T follicular helper cell (primary cell): ENCODE measurements at regions not wholly inside any gene's neighbourhood (a gene's known extent, or its start where the extent isn't known, plus 50 kb on each side); places are given as distances from the start of the nearest gene placed in this dataset.
"Not testable (repeated sequence)": the region's sequence is repeated elsewhere in the genome, so short reads cannot be mapped to it uniquely, and the experiment has no call there.

Experiments
- DNase-seq: peaks from one replicate; pipeline ENCODE4 v3.0.0-alpha.2; 2020; ENCODE audit warnings: low read depth

DNA sequence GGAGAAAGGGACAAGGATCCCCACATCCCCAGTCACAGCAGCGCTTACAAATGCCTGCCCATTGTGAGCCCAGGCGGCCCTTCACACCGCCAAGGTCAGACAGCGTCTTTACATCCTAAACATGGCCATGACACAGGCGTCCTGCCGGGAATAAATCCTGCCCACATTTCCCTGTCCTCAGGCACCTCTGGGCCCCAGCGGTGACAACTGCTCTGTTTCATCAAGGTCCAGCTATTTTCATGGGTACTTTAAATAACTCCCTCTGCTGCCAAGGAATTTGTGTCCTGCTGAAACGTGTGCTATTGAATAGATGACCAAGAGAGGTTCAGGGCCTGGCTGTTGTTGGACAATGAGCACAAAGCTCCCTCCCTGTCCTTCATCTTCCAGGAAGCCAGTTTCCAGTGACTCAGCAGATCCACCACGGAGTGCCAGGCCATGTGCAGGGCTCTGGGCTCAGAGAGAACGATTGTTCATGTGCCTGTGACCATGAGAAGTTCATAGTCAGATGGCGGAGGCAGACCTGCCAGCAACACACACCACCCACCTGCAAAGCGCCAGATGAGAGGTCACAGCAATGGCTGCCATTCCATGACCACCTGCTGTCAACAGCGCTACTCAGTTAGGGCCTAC, 195.8 kb downstream of the MATN1 start:
- no peak for DNase-seq

DNA sequence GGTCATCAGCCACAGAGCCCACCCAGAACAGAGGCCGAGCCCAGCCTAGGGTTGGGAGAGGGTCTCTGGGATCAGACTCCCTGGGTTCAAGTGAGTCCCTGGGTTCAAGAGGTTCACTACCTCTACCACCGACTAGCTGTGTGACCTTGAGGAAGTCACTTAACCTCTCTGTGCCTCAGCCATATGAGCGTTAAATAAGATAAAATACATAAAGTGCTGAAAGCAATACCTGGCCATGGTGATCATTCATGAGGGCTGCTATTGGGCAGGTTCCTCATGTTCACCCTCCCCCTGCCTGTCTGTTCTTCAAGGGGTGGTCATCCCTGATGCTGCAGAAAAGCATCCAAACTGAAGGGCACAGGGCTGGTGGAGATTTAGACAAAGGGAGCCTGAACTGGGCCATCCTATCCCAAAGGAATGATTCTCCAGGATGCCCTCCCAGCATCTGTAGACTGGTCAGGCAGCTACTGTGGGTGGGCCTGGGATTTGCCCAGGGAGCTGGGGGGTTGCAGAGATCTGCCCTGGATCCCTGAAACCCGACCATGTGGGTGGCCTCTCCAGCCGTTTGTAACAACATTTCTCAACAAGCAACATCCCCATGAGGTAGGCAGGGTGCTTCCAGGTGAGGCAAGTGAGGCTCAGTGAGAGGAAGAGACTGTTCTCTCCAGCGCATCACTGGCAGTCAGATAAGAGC, 196.6 kb downstream of the MATN1 start:
- DNase-seq, result no peak

DNA sequence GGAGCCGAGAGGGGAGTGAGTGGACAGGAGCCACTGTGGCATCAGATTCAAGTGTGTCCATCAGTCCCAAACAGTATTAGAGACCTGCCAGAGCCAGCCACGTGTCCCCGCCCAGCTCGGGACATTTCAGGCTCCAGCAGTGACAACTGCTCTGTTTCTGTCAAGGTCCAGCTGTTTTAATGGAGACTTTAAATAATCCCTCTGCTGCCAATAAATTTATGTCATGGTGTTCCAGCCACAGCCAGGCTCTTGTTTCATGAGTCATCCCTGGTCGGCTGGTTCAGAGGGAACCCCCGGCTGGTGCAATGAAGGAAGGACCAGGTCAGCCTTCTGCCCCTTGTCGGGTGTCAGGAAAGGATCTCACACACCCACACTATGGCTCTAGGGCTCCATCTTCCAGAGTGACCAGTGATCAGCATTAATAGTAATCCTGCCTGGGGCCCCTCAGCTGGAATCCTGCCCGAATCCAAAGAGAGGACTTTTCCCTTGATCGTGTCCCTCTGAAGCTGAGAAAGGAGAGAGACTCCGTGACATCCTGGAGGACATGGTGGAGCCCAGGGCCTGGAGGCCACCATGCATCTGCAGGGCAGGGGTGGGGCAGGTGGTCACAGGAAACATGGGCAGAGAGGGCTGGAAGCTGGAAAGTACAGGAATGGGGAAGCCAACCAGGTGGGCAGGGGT, 197.3 kb downstream of the MATN1 start:
- DNase-seq, result no peak

DNA sequence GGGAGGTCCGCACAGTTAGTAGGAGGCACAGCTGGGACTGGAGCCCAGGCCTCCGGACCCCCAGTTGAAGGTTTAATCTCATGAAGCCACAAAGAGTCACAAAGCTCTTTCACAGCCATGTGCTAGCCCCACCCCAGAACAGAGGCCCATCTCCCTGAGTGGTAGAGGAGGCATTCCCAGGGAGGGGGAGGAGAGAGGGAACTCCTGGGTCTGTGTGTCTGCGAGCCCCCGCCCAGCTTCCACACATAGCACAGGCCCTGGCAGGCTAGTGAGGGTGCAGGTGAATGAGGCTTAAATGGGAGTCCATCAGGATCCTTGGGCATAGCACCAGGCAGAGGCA, 197.8 kb downstream of the MATN1 start:
- DNase-seq, result no peak

DNA sequence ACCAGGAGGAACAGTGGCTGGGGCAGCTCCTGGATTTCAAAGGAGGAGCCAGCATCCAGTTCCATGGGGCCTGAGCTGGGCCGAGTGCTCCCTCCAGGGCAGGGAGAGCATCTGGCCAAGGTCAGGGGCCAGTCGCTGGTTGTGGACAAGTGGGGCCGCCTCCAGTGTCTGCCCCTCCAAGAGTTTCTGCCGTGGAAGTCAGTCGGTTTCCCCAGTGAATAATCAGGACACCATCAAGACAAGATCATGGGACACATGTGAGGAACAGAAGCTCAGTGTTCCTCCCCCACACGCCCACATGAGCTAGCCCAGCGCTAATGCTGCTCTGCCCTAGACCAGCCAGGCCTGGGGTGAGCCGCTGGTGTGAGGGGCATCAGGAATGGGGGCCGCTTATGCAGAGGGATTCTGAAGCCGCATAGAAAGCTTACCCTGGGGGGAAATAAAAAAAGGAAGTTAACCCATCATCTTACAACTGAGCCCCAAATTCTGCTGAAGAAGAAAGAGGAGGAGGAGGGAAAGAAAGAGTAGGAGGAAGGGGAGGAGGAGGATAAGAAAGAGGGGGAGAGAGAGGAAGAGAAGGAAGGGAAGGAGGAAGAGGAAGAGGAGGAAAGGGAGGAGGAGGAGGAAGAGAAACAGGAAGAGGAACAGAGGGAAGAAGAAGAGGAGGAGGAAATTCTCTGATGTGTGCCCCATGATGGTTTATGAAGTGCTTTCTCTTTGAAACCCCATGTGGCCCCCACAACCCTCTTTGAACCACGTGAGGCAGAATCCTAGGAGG, 198.4 kb downstream of the MATN1 start:
- DNase-seq, result no peak

DNA sequence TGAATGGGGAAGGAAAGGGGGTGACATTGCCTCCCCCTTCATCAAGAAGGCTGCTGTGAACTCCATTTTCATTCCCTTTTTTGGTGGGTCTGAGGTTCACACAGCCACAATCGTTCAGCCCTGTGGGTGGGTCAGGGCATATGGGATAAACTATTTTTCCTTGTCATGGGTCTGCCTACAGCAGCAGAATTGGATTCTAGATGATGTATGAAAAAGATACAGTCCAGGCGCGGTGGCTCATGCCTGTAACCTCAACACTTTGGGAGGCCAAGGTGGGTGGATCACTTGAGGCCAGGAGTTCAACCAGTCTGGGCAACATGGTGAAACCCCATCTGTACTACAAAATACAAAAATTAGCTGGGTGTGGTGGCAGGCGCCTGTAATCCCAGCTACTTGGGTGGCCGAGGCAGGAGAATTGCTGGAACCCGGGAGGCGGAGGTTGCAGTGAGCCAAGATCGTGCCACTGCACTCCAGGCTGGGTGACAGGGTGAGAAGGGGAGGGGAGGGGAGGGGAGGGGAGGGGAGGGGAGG, 199.3 kb downstream of the MATN1 start:
- not testable (repeated sequence) for DNase-seq

DNA sequence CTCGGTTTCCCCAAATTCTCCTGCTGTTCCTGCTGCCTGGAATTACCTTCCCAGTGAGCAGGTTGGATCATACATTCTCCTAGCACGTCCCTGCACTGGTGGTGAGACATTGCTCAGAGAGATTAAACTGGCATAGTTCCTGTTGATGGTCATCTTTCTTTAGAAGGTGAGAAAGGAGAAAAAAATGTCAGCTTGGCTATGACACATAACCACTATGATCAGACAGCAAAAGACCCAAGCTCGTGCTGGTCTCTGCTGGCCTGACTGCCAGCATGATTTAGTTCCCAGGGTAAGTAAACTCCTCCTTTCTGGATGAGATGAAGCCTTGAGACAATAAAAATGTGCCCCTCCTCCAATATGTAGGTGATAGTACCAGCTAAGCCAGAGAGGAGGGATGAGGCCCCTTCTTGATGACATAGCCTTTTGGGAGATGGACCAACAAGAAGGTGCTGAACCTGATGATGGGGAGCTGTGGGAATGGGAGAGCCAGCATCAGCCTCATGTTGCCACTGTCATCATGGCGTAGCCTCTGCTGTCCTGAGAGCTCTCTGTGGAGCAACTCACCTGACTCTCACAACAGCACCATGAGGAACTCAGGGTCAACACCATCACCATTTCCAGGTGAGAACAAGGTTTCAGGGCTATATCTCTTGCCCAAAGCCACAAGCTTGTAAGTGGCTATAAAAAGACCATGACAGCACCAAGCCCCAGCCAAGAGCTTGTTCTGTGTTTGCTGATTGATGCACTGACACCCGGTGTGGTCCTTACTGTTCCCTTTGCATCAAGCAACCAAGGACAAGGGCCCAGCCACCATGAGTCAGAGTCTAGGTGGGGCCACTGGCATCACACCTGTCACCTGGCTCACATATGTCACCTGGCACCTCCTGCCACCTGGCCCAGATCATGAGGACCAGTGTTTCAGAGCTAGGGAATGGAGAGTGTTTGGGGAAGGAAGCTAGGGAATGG, 200.0 kb downstream of the MATN1 start:
- no peak for DNase-seq

DNA sequence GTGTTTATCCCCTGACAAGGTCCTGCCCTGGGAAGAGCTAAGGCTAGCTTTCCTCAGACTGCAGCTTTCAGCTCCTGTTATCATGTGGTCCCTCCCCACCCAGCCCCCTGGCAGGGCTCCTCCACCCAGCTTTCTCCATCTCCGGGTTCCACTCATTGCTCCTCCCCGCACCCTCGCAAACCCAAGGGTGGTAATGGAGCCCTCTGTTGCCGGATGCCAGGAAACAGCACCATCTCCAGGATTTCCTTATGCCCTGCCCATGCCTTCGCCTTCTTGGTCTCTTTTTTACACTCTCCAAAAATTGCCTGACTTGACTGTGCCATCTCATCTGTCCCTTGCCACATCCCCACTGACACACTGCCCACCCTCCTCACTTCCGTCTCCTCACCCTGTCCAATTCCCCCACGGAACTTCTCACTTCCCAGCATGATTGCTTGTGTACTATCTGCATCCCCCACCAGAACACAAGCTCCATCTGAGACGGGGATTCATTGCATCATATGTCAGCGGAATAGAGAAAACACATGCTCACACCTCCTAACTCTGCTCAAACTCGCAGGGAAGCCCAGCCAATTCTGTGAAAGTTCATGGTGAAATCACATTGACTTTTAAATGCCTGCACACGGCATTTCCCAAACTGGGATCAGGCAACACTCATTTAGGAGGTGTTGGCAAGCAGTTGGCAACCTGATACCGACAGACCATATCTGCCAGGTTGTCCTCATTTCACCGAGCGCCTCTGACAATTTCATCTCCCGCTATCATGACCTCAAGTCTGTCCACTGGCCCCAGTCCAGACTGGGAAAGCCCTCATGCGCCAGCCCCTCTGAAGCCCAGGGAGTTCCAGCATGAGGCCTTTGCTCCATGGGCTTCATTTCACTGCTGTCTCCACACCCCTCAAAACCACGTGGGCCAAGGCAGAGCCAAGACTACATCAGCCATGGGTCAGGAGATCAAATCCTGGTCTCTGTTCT, 201.1 kb downstream of the MATN1 start:
- no peak for DNase-seq

DNA sequence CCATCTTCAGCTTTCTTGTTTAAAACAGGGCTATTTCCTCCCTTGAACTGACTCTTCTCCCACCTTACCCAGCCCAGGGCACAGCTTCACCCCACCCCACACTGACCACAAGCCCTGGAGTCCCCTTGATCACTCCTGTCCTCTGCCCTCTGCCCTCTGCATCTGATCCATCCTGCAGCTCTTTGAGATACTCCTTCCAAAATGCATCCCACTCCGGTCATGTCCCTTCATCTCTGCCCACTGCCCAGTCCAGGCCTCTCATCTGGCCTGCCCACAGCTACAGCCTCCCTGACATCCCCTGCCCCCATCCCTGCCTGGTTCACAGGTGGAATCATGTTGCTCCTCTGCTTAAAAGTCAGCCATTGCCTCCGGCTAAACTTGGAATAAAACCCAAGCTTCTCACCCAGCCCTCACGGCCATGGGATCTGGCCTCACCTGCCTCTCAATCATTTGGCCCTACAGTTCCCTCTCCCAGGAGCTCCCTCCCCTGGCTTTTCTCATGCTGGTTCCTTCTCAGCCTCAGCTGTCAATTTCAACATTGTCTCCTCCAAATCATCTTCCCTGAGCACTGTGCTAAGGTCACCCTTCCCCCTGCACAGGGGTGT, 202.0 kb downstream of the MATN1 start:
- DNase-seq, result no peak

DNA sequence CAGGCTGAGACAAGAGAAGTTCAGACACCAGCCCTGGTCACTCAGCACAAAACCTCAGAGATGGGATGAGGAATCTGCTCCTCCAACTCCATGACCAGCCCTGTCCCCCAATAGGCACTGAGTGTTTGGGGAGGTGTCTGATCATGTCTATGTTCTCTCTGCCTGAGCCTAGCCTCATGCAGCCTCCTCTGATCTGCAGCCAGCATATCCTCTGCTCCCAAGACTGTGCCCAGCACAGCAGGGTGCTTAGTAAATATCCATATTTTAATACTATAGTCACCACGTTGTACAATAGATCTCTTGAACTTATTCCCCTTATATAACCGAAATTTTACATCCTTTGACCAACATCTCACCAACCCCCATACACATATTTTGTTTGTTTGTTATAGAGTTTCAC, 202.9 kb downstream of the MATN1 start:
- no peak for DNase-seq

DNA sequence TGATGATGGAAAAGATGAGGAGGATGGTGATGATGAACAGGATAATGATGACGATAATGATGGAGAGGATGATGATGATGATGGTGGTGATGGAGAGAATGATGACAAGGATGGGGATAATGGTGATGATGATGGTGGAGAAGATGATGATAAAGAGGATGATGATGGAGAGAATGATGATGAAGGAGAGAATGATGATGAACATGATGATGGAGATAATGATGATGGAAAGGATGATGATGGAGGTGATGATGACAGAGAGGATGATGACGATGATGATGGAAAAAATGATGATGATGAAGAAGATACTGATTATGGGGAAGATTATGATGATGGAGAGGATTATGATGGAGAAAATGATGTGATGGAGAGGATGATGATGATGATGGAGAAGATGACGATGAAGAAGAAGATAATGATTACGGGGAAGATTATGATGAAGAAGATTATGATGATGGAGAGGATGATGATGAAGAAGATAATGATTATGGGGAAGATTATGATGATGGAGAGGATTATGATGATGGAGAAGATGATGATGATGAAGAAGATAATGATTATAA, 204.1 kb downstream of the MATN1 start:
- DNase-seq, result no peak

DNA sequence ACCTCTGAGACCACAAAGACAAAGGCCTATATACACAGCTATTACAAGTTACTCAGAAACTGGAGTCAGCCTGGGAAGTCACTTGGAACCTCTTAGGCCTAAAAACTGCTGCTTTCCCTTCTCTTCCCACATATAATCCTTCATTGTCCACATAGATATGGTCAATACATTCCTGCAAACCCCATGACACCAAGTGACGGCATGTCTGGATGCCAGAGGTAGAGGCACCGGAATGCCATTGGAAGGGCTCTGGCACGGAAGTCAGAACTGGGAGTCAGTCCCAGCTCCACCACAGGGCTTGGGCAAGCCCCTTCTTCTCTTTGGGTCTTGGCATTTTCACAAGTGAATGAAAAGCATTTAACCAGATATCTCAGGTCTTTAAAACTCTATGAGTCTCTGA, 204.7 kb downstream of the MATN1 start:
- no peak for DNase-seq

DNA sequence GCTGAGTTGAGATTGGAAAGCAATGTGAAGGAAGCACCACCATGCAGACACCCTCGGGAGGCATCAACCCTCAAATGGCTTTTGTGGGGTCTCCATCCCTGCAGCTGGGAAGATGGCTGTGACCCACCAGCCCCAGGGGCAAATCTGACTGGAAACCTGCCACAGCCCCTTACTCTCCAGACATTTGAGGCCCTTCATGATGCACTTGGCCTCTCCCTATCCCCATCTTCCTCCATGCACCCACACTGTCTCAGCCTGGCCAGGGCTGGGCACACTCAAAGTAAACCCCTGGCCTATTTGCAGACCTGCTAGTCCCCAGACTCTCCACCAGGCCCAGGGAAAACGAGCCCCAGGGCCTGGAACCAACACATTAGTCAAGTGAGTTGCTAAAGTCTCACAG, 205.2 kb downstream of the MATN1 start:
- no peak for DNase-seq

DNA sequence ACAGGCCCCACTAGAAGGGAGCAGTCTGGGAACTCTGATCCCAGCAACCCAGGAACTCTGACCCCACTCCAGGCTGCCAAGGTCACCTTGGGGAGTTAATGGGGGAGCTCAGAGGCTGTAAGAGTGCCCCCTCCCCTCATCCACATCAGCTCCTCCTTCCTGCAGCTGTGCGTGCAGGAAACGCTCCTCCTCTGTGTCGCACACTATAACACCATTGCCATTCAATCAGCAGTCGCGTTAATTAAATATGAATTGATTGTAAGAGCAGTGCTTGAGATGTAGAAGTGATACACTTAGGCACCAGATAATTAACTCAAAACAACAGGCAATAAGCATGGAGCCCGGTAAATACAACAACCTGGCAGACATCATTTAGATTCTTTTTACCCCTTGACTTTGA, 205.7 kb downstream of the MATN1 start:
- not testable (repeated sequence) for DNase-seq

DNA sequence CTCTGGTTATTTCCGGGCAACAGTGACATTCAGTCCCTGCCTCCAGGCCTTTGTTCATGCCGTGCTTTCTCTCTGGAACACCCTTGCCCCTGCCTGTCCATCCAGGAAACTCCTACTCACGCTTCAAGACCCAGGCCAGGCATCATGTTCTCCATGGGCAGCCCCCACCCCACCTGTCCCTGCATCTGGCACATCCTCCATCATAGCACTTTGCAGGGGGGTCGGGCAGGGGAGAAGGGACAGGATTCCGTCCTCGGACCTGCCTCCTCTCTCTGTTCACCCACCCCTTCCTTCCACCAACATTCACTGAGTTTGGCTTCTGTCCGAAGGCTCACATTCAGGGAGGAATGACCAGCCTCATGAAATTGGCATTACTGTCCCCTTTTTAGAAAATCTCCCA, 206.1 kb downstream of the MATN1 start:
- DNase-seq, result not testable (repeated sequence)

DNA sequence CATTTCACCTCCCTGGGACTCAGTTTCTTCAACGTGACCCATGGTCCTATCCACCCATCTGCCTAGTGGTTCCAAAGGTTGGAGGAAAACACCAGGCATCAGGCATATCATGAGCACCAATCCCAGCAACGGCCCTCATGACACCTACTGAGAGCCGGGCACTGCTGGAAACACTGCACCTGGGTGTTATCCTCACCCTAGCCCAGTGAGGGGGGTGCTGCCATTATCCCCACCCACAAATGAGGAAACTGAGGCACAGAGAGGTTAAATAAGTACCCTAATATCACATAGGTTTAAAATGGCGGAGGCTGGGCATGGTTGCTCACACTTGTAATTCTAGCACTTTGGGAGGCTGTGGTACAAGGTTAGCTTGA, 206.9 kb downstream of the MATN1 start:
- DNase-seq, result no peak

DNA sequence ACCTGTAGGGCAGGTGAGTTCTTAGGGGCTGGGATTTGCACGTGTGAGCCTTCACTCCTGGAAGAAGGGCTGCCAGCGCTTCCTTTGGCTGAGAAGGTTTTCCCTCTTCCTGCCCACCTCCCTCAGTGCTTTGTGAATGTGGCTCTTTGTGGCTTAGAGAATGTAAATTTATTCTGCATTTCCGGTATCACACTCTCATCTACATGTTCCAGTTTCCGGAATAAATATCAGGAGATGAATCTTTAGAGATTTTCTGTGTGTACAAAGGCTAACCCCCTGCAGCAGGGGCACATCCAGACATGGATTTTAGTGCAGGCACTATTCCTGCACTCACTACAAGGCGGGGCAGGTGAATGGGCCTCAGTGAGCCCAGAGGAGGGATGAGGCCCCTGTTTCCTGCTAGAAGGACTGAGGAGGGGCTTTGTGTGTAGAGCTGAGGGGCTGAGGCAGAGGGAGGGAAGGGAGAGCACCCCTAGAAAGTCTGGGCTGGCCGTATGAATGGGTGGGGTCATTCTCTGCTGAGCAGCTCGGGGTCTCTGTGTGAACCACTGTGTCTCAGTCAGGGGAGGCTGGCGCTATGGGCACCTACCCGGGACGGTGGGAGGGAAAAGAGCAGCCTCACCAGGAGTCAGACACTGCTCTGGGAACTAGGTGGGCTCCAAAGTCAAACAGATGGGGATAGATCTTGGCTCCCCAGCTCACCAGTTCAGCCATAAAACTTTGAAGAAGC, 207.5 kb downstream of the MATN1 start:
- no peak for DNase-seq

DNA sequence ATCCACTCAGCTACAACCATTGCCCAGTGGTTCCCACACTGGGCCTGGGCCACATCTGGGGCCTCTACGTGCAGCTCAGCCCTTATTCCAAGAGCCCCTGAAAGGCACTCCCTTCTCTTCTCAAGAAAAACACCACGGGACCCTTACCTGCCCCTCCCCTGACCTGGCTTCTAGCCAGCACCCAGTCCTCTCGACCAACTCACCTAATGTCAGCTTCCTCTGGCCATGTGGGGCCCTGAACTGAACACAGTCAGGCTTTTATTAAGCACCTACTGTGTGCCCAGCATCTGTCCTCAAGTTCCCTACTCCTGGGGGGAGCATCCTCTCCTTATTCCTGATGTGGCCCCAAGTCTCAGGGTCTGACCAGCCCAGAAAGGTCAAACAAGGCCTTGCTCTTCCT, 208.4 kb downstream of the MATN1 start:
- no peak for DNase-seq
